GM21447 (cell line): ENCODE measurements at regions not wholly inside any gene's neighbourhood (a gene's known extent, or its start where the extent isn't known, plus 50 kb on each side); places are given as distances from the start of the nearest gene placed in this dataset.
"Not testable (repeated sequence)": the region's sequence is repeated elsewhere in the genome, so short reads cannot be mapped to it uniquely, and the experiment has no call there.

Source experiments
- ATAC-seq: cut with Tn5 transposase; IDR thresholded peaks from one replicate; pipeline ENCODE4 v1.9.1; 2021; ENCODE audit not compliant: unreplicated experiment

- no peak for ATAC-seq
Measured at GRCh38 chr7:49443515-49443914, 329.9 kb upstream of the VWC2 start.

GRCh38 chr7:49453486-49453885 is 320.0 kb upstream of the VWC2 start:
- ATAC-seq, result no peak

GRCh38 chr7:49479441-49479840 is 294.0 kb upstream of the VWC2 start:
- no peak for ATAC-seq

- ATAC-seq, result no peak
Measured at GRCh38 chr7:49479936-49480544, 293.4 kb upstream of the VWC2 start.

- no peak for ATAC-seq
Measured at GRCh38 chr7:49481075-49481474, 292.4 kb upstream of the VWC2 start.

GRCh38 chr7:49483142-49483541 is 290.3 kb upstream of the VWC2 start:
- ATAC-seq, result no peak

GRCh38 chr7:49486974-49487829 is 286.2 kb upstream of the VWC2 start:
- no peak for ATAC-seq

- ATAC-seq, result no peak
Measured at GRCh38 chr7:49487830-49488140, 285.7 kb upstream of the VWC2 start.

- no peak for ATAC-seq
Measured at GRCh38 chr7:49488573-49488972, 284.9 kb upstream of the VWC2 start.

GRCh38 chr7:49497471-49497870 is 276.0 kb upstream of the VWC2 start:
- ATAC-seq, result no peak

- no peak for ATAC-seq
Measured at GRCh38 chr7:49500741-49501140, 272.7 kb upstream of the VWC2 start.

- not testable (repeated sequence) for ATAC-seq
Measured at GRCh38 chr7:49507206-49507605, 266.2 kb upstream of the VWC2 start.

GRCh38 chr7:49513911-49514310 is 259.5 kb upstream of the VWC2 start:
- ATAC-seq, result no peak

GRCh38 chr7:49520951-49521350 is 252.5 kb upstream of the VWC2 start:
- ATAC-seq, result no peak

- no peak for ATAC-seq
Measured at GRCh38 chr7:49522111-49522510, 251.3 kb upstream of the VWC2 start.

GRCh38 chr7:49523870-49524269 is 249.6 kb upstream of the VWC2 start:
- ATAC-seq, result no peak

- ATAC-seq, result no peak
Measured at GRCh38 chr7:49527182-49527581, 246.3 kb upstream of the VWC2 start.

GRCh38 chr7:49530481-49530880 is 243.0 kb upstream of the VWC2 start:
- no peak for ATAC-seq

GRCh38 chr7:49563693-49564378 is 209.6 kb upstream of the VWC2 start:
- ATAC-seq, result no peak

- no peak for ATAC-seq
Measured at GRCh38 chr7:49564379-49564714, 209.1 kb upstream of the VWC2 start.

- no peak for ATAC-seq
Measured at GRCh38 chr7:49577576-49577975, 195.9 kb upstream of the VWC2 start.

- no peak for ATAC-seq
Measured at GRCh38 chr7:49579408-49579807, 194.0 kb upstream of the VWC2 start.
